Islet of Langerhans (tissue), 1 donor: ENCODE measurements at regions not wholly inside any gene's neighbourhood (a gene's known extent, or its start where the extent isn't known, plus 50 kb on each side); places are given as distances from the start of the nearest gene placed in this dataset.

ENCODE experiments used
- FAIRE-seq: peaks from one replicate; lab custom pipeline; 2011; peaks lifted over from hg19 to GRCh38; lab: Jason Lieb, UNC

- FAIRE-seq = no peak
Measured at GRCh38 chr2:76579911-76580310, 869.2 kb upstream of the GCFC2 start.

GRCh38 chr2:76572981-76573380, 862.3 kb upstream of the GCFC2 start:
- FAIRE-seq = no peak

GRCh38 chr2:76569819-76570218, 859.1 kb upstream of the GCFC2 start:
- no peak for FAIRE-seq

GRCh38 chr2:76567478-76567877, 856.8 kb upstream of the GCFC2 start:
- FAIRE-seq = no peak

GRCh38 chr2:76564734-76565133, 854.0 kb upstream of the GCFC2 start:
- FAIRE-seq = no peak

- no peak for FAIRE-seq
Measured at GRCh38 chr2:76563730-76564129, 853.0 kb upstream of the GCFC2 start.

- no peak for FAIRE-seq
Measured at GRCh38 chr2:76558157-76558556, 847.4 kb upstream of the GCFC2 start.

- no peak for FAIRE-seq
Measured at GRCh38 chr2:76556018-76556417, 845.3 kb upstream of the GCFC2 start.

- no peak for FAIRE-seq
Measured at GRCh38 chr2:76546207-76546606, 835.5 kb upstream of the GCFC2 start.

GRCh38 chr2:76544901-76545300, 834.2 kb upstream of the GCFC2 start:
- no peak for FAIRE-seq

GRCh38 chr2:76517574-76517909, 806.8 kb upstream of the GCFC2 start:
- FAIRE-seq = no peak

- FAIRE-seq = no peak
Measured at GRCh38 chr2:76516861-76517573, 806.3 kb upstream of the GCFC2 start.

GRCh38 chr2:76512201-76512820, 801.6 kb upstream of the GCFC2 start:
- FAIRE-seq = no peak

- no peak for FAIRE-seq
Measured at GRCh38 chr2:76506538-76506937, 795.8 kb upstream of the GCFC2 start.

GRCh38 chr2:76501641-76502040, 790.9 kb upstream of the GCFC2 start:
- no peak for FAIRE-seq

- no peak for FAIRE-seq
Measured at GRCh38 chr2:76498360-76498759, 787.6 kb upstream of the GCFC2 start.

- no peak for FAIRE-seq
Measured at GRCh38 chr2:76491503-76491902, 780.8 kb upstream of the GCFC2 start.

- FAIRE-seq = no peak
Measured at GRCh38 chr2:76478266-76479035, 767.7 kb upstream of the GCFC2 start.

GRCh38 chr2:76472946-76473345, 762.2 kb upstream of the GCFC2 start:
- no peak for FAIRE-seq

GRCh38 chr2:76469066-76469465, 758.4 kb upstream of the GCFC2 start:
- no peak for FAIRE-seq

- FAIRE-seq = no peak
Measured at GRCh38 chr2:76467326-76467725, 756.6 kb upstream of the GCFC2 start.

- no peak for FAIRE-seq
Measured at GRCh38 chr2:76464310-76464709, 753.6 kb upstream of the GCFC2 start.

- FAIRE-seq = no peak
Measured at GRCh38 chr2:76461431-76461830, 750.7 kb upstream of the GCFC2 start.

- no peak for FAIRE-seq
Measured at GRCh38 chr2:76455910-76456309, 745.2 kb upstream of the GCFC2 start.
